SK-N-MC (cell line): ENCODE measurements at regions not wholly inside any gene's neighbourhood (a gene's known extent, or its start where the extent isn't known, plus 50 kb on each side); places are given as distances from the start of the nearest gene placed in this dataset.

Experiments
- EZH2 ChIP-seq: fragments of 200-600 bp; sonication (generic); IDR thresholded peaks from one replicate; pipeline ENCODE4 v1.6.1; 2017; ENCODE audit warnings: antibody characterized with exemption
- FOXP2 ChIP-seq: optimal IDR thresholded peaks from 2 replicates; pipeline ENCODE3; 2011; ENCODE audit warnings: mild to moderate bottlenecking, moderate library complexity; ENCODE audit not compliant: insufficient read depth; ENCODE audit errors: extremely low read length, control extremely low read depth
- POLR2AphosphoS5 ChIP-seq: IDR thresholded peaks from 2 replicates; pipeline ENCODE4 v1.6.1; 2012; ENCODE audit warnings: mild to moderate bottlenecking, low read depth, low read length, borderline replicate concordance

DNA sequence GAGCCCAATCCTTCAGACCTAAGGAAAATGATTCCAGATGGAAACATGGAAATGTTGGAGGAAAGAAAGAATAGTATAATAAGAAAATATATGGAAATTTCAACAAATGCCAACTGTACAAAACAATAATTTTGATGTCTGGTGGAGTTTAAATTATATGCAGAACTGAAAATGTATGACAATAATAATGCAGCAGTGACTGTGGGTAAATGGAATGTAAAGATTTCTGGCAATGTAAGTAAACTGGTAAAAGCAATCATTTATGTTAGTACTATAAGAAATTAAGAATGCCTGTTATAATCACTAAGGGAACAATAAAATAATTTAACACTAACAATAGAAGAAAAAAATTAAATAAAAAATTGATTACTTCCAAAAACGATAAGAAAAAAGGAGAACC lies 89.0 kb downstream of the EDN1 start:
- TF ChIP-seq POLR2AphosphoS5 (no peak), EZH2 (no peak), FOXP2 (no peak)
